ENCODE measurements at regions not wholly inside any gene's neighbourhood (a gene's known extent, or its start where the extent isn't known, plus 50 kb on each side); places are given as distances from the start of the nearest gene placed in this dataset.

DNA sequence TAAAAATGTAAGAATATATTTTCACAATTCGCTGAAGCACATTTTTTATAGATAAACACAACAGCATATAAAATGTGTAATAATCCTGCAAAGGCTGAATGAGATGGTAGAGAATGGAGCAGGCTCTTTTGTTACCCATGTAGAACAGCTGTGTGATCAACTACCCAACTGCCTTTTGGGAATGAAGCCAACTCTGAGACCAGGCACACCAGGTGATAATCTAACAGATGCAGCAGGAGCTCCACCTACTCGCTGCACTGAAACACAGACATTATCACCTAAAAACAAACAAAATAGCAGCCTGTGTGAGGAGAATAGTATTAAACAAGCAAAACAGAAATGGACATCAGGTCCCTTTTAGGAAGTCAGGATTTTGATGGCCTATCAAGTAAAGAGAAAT, 183.3 kb downstream of the CCDC59 start:
- no peak overlapping the region for H3K27ac ChIP-seq
- TF ChIP-seq, protein P1, sequence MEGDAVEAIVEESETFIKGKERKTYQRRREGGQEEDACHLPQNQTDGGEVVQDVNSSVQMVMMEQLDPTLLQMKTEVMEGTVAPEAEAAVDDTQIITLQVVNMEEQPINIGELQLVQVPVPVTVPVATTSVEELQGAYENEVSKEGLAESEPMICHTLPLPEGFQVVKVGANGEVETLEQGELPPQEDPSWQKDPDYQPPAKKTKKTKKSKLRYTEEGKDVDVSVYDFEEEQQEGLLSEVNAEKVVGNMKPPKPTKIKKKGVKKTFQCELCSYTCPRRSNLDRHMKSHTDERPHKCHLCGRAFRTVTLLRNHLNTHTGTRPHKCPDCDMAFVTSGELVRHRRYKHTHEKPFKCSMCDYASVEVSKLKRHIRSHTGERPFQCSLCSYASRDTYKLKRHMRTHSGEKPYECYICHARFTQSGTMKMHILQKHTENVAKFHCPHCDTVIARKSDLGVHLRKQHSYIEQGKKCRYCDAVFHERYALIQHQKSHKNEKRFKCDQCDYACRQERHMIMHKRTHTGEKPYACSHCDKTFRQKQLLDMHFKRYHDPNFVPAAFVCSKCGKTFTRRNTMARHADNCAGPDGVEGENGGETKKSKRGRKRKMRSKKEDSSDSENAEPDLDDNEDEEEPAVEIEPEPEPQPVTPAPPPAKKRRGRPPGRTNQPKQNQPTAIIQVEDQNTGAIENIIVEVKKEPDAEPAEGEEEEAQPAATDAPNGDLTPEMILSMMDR (conservative IDR thresholded peaks at IDR 0.05): peak; percentile 43
- TF ChIP-seq ZFX (IDR thresholded peaks at IDR 0.05): no peak

DNA sequence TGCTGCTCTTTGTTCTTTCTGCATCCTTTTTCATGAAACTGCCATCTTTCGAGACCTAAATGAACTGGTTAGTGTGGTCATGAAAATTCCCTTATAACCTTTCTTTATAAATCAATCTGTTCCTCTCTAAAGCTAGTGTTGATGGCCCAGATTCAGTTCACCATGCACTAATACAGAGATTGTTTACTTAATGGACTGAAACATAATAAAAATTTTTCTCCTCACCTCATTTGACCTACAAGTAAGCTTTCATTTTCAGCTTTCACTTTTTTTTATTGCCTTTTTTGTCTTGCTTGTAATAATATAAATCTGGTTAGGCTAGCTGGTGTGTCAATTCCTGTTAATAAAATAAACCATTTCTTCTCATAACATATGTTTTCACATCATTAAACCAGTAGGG, 183.8 kb downstream of the CCDC59 start:
- no peak overlapping the region for H3K27ac ChIP-seq
- TF ChIP-seq, protein P1 (conservative IDR thresholded peaks at IDR 0.05): no peak
- no peak for TF ChIP-seq ZFX (IDR thresholded peaks at IDR 0.05)

GRCh38 chr12:82149045-82149444, 209.1 kb downstream of the CCDC59 start:
- no peak overlapping the region for H3K27ac ChIP-seq
- TF ChIP-seq ZFX (IDR thresholded peaks at IDR 0.05): no peak
- TF ChIP-seq, protein P1 (conservative IDR thresholded peaks at IDR 0.05): no peak

DNA sequence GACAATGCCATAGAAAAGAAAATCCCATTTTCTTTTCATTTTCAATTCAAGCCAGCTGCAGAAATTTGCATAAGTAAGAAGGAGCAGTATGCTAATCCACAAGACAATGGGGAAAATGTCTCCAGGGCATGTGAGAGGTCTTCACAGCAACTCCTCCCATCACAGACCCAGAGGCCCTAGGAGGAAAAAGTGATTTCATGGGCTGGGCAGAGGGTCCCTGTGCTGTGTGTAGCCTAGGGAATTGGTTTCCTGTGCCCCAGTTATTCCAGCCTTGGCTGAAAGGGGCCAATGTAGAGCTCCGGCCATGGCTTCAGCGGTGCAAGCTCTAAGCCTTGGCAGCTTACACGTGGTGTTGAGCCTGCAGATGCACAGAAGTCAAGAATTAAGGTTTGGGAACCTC, 211.4 kb downstream of the CCDC59 start:
- H3K27ac ChIP-seq: no peak overlapping the region
- TF ChIP-seq, protein P1 (conservative IDR thresholded peaks at IDR 0.05): no peak
- TF ChIP-seq ZFX (IDR thresholded peaks at IDR 0.05): no peak

GRCh38 chr12:82144505-82144904, 213.7 kb downstream of the CCDC59 start:
- TF ChIP-seq ZFX (IDR thresholded peaks at IDR 0.05): no peak
- TF ChIP-seq, protein P1 (conservative IDR thresholded peaks at IDR 0.05): no peak
- no peak overlapping the region for H3K27ac ChIP-seq

DNA sequence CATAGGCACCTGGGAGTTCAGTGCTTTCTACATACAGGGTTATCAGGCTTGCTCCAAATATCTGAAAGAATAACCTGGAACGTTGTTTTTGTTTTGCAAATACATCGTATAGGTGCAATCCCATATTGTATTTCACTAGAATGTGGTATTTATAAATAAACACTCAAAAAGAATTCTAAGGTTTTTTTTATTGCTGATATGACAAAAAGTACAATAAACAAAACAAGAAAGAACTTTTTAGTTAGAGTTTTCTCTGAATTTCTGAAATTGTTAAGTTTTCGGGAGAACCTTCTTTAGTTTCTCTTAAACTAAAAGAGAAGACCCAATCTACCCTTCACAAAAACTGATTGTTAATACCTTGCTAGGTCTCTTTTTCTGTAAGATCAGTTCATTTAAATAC, 225.8 kb downstream of the CCDC59 start:
- TF ChIP-seq, protein P1 (conservative IDR thresholded peaks at IDR 0.05): no peak
- no peak for TF ChIP-seq ZFX (IDR thresholded peaks at IDR 0.05)
- H3K27ac ChIP-seq: no peak overlapping the region

- H3K27ac ChIP-seq: no peak overlapping the region
- no peak for TF ChIP-seq ZFX (IDR thresholded peaks at IDR 0.05)
- TF ChIP-seq, protein P1 (conservative IDR thresholded peaks at IDR 0.05): no peak
Measured at GRCh38 chr12:82130762-82131161, 227.4 kb downstream of the CCDC59 start.

Measured in C4-2B (cell line).